ENCODE measurements at regions not wholly inside any gene's neighbourhood (a gene's known extent, or its start where the extent isn't known, plus 50 kb on each side); places are given as distances from the start of the nearest gene placed in this dataset.
"Not testable (repeated sequence)": the region's sequence is repeated elsewhere in the genome, so short reads cannot be mapped to it uniquely, and the experiment has no call there.

- no peak for DNase-seq
These were observed 89.0 kb upstream of the MLN start for GRCh38 chr6:33892581-33893346.

GRCh38 chr6:33888664-33889200 is 84.9 kb upstream of the MLN start:
- DNase-seq, result no peak

- no peak for DNase-seq
These were observed 84.4 kb upstream of the MLN start for GRCh38 chr6:33888183-33888582.

GRCh38 chr6:33886673-33887144 is 82.9 kb upstream of the MLN start:
- no peak for DNase-seq

GRCh38 chr6:33885132-33886057 is 81.6 kb upstream of the MLN start:
- no peak for DNase-seq

- DNase-seq, result not testable (repeated sequence)
These were observed 79.8 kb upstream of the MLN start for GRCh38 chr6:33883621-33884020.

- no peak for DNase-seq
These were observed 78.4 kb upstream of the MLN start for GRCh38 chr6:33882154-33882553.

- DNase-seq, result no peak
These were observed 77.0 kb upstream of the MLN start for GRCh38 chr6:33880766-33881165.

- no peak for DNase-seq
These were observed 76.4 kb upstream of the MLN start for GRCh38 chr6:33880104-33880678.

- peak; percentile 92 for DNase-seq
These were observed 74.8 kb upstream of the MLN start for GRCh38 chr6:33878562-33878961.

GRCh38 chr6:33877982-33878535 is 74.3 kb upstream of the MLN start:
- no peak for DNase-seq

- DNase-seq, result peak; percentile 42
These were observed 71.9 kb upstream of the MLN start for GRCh38 chr6:33875696-33876095.

GRCh38 chr6:33875141-33875581 is 71.4 kb upstream of the MLN start:
- DNase-seq, result no peak

- DNase-seq, result no peak
These were observed 70.4 kb upstream of the MLN start for GRCh38 chr6:33874136-33874760.

- DNase-seq, result no peak
These were observed 69.0 kb upstream of the MLN start for GRCh38 chr6:33872761-33873160.

GRCh38 chr6:33869826-33870423 is 66.1 kb upstream of the MLN start:
- no peak for DNase-seq

GRCh38 chr6:33869121-33869520 is 65.3 kb upstream of the MLN start:
- DNase-seq, result no peak

GRCh38 chr6:33868141-33868540 is 64.3 kb upstream of the MLN start:
- DNase-seq, result peak; percentile 70

GRCh38 chr6:33865478-33866077 is 61.8 kb upstream of the MLN start:
- DNase-seq, result no peak

- no peak for DNase-seq
These were observed 60.1 kb upstream of the MLN start for GRCh38 chr6:33863723-33864440.

- DNase-seq, result no peak
These were observed 59.3 kb upstream of the MLN start for GRCh38 chr6:33863084-33863483.

All from NCI-H2029 (cell line).